ENCODE measurements at regions not wholly inside any gene's neighbourhood (a gene's known extent, or its start where the extent isn't known, plus 50 kb on each side); places are given as distances from the start of the nearest gene placed in this dataset.

DNA sequence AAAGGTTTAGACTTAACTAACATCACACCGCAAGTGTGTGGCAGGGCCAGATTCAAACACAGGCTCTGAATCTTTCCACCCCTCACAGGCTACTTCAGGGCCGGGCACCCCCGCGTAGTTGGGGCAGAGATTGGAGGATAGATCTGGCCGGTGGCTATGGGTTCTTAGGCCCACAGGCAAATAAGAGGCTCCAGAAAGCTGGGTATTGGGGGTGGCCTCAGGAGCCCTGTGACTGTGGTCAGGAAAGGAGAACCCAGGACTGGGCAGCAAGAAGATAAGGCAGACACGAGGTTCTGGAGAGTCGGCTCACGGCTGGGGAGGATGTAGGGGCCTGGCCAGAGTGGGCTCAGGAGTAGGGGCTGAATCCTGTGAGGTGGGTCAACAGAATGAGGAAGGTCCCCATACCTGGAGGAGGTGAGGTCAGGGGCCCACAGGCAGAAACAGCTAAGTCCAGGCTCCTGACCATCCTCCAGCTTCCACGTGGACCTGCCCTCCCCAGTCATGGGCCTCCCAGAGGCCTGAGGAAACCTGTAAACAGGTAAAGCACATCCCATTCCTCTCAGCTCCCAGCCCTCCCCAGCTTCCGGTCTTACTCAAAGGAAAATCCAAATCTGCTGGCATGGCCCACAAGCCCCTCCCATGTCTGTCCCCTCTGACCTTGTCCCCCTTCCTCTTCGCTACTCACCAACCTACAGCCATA lies 306.2 kb downstream of the MATN1 start:
- no peak for DNase-seq

DNA sequence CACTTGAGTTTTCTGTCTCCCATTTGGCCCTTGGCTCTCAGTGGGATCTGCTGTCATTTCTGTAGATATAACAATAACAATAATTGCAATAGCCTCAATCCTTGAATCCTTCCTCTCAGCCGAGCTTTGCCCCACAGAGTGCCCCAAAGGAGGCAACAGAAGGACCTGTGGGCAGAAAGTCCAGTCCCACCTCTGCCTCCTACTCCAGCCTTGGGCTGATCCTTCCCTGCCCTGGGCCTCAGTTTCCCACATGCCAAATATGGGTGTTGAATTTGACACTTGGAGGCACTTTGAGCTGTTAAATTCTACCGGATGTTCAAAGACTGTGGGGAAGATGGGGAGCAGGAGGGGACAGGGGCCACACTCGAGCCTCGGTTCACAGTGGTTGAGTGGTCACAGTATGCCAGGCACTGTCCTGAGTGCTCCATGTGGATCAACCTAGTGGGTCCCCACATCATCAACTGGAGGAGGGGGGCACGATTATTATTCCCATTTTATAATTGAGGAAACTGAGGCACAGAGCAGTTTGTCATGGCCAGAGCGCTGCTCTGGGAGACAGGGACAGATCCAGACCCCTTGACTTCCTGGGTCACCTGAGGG lies 307.1 kb downstream of the MATN1 start:
- no peak for DNase-seq

DNA sequence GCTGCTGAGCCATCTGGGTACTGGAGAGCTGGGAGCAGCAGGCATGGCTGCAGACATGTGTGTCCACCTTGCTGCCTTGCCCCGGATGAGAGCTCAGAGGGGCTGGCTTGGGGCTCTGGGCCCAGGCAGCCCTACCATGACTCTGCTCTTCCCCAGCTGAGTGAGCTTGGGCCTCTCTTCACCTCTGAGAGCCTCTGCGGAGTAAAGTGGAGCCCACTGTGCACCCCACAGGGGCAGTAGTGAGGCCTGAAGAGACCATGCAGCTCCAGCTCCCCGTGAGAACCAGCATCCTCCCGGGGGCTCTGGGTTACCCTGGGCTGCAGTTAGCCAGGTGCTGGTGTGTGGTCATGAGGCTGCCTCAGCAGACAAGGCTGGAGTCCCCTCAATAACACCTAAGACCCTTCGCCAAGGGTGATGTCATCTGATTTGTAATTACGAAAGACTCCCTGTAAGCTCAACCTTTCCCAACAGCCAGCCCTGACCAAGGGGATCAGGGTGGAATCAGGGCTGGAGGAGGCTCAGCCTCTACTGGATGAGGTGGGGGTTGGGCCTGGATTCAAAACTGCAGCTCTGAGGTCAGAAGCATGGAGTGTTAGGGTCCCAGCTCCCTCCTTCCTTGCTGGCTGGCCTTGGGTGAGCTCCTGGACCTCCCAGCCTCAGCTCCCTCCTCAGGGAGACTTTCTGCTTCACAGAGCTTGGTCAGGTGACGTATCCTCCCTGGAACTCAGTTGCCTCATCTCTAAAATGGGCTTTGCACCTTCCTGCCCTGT lies 308.0 kb downstream of the MATN1 start:
- DNase-seq, result no peak

GRCh38 chr1:30414851-30415165 lies 308.6 kb downstream of the MATN1 start:
- no peak for DNase-seq

- DNase-seq, result no peak
Measured at GRCh38 chr1:30414086-30414850, 309.1 kb downstream of the MATN1 start.

GRCh38 chr1:30413606-30414005 lies 309.8 kb downstream of the MATN1 start:
- no peak for DNase-seq

DNA sequence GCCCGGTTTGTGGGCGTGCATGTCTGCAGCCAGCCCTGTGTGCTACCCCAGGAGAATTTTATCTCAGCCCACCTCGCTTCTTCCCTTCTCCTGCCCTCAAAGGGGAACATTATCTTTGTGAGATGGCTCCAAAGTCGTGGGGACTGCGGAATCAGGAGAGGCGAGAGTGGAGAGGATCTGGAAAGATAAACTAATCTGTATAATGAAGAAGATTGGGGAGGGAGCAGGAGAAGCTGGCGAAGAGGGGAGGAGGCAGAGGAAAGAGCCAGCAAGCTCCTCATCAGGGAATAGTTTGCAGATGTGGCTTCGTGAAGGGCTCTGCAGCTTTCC lies 310.3 kb downstream of the MATN1 start:
- DNase-seq, result no peak

GRCh38 chr1:30412241-30413110 lies 310.9 kb downstream of the MATN1 start:
- no peak for DNase-seq

GRCh38 chr1:30411206-30411605 lies 312.2 kb downstream of the MATN1 start:
- DNase-seq, result no peak

GRCh38 chr1:30410153-30410851 lies 313.1 kb downstream of the MATN1 start:
- no peak for DNase-seq

- DNase-seq, result no peak
Measured at GRCh38 chr1:30409476-30410152, 313.8 kb downstream of the MATN1 start.

GRCh38 chr1:30407865-30408580 lies 315.4 kb downstream of the MATN1 start:
- no peak for DNase-seq

DNA sequence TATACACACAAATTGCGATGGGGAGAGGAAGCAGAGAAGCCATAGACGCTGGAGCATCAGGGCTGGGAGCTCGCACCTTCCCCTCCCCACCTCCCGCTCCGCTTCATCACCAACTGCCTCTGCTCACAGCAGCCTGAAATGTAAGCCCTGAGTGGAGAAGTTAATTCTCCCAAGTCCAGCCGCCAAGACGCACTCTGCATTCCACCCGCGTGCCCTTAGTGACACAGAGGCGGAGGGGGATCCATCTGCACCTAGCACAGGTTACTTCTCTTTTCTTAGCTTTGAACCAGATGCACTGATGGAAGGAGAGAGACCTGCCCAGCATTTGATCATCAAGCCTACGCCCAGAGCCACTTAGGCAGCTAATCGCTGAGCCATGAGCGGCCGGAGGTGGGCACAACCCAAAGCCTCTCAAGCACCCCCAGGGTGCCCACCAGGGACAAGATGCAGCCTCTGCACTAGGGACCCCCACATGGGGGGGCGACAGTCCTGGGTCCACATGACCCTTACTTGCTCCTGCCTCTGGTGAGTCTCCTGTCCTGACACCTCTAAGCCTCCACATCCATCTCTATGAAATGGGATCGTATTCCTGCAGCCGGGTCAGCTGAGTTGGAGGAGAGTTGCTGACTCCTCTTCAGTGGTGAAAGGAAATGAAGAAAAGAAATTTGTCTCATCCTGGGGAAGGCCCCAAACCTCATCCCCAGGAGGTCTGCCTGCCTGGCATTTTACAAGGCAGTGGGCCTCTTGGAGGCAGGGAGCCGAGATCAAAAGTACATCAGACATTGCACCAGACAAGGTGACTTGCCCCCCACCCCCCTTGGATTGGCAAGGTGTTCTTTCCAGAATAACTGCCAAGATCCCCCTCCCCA lies 316.2 kb downstream of the MATN1 start:
- no peak for DNase-seq

DNA sequence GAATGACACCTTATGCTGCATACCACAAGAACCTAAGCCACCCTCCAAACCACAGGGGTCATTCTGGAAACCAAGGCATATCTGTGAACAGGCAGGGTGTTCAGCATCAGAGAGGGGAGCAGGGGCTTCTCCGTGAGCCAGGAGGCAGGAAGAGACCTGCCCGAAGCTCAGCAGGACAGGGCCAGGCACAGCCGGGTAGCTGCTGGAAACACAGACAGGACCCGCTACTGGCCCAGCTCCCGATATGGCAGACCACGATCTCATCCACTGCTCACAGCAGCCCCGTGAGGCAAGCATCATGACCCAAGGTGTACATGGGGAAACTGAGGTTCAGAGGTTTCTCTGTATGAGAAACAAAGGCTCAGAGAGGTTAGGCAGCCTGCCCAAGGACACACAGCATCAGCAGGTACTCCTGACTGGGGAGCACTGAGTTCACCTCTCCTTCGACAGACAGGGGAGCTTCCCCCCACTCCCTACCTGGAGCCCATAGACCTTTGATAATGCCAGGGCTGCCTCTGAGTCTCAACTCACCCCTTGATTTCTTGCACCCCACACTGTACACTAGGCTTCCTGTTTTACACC lies 317.7 kb downstream of the MATN1 start:
- no peak for DNase-seq

GRCh38 chr1:30405081-30405480 lies 318.3 kb downstream of the MATN1 start:
- no peak for DNase-seq

GRCh38 chr1:30404341-30404740 lies 319.0 kb downstream of the MATN1 start:
- DNase-seq, result no peak

DNA sequence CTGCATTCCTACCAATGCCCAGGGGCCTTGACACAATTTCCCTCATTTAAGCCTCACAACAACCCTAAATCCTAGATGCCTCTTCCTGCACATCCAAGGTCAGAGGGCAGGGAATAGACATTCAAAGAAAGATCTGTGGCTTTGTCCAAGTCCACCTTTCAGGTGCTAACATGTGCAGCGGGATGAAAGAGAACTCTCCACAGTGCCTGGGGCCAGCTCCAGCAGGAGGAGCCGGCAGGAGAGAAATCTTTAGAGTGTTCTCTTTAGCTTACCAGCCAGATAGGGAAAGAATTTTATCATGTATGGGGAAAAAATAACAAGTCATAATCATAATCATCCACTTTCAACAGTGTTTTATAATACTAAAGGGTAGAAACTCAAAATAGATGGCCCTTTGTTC lies 319.7 kb downstream of the MATN1 start:
- DNase-seq, result no peak

DNA sequence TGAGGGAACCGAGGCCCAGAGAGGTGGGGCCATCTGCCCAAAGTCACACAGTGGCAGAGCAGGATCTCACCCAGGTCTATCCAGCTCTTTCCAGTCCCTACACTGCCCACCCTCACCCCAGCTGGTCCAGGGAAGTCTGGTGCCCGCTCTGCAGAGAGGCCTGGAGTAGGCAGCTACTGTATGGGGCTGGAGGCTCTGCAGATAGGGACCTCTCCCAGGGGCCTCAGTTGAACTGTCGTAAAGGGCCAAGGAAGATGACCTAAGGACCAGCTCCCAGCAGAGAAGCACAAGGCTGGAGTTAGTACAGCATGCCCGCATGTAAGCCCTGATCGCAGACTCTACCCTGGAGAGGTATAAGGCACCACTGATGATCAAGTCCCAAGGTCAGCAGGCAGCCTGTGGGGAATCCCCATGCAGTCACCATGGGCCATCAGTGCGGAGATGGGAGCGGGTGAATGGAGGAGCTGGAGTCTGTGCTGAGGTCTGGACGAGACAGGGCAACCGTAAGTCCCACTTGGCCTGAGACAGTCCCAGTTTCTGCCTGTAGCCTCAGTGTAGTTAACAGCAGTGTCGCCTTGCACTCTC lies 320.2 kb downstream of the MATN1 start:
- DNase-seq, result no peak

DNA sequence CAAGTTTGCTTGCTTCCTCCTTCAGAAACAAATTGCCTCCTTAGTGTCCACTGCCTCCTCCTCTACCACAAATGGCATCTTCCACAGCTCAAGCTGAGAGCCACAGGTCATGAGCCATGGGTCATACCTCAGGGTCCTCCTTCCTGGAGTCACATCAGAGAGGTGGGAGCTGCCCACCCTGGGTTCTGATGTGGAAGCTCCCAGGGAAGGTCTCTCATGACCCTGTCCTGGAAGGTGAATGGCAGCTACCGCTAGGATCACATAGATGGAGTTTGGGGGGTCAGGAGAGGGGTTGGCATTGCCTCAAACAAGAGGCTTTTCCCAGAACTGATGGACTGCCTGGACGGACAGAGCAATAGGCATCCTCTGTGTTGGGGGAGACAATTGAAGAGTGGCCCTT lies 321.4 kb downstream of the MATN1 start:
- DNase-seq, result no peak

All from NCI-H446 treated with DMSO at 0.1 percent for 48 hours (cell line).